H9 (cell line): ENCODE measurements at regions not wholly inside any gene's neighbourhood (a gene's known extent, or its start where the extent isn't known, plus 50 kb on each side); places are given as distances from the start of the nearest gene placed in this dataset.
"Not testable (repeated sequence)": the region's sequence is repeated elsewhere in the genome, so short reads cannot be mapped to it uniquely, and the experiment has no call there.

ENCODE experiments used
- DNase-seq: peaks from one replicate; pipeline ENCODE4 v3.0.0-alpha.2; 2017
- H2AFZ ChIP-seq: one replicate; pipeline ENCODE4 v1.6.1; 2013; ENCODE audit warnings: mild to moderate bottlenecking, low read length, control low read depth, moderate library complexity
- H2AK5ac ChIP-seq: 2 replicates; pipeline ENCODE4 v1.6.1; 2013; ENCODE audit warnings: low read length, control low read depth, mixed read lengths; ENCODE audit not compliant: insufficient read length
- H2BK120ac ChIP-seq: one replicate; pipeline ENCODE4 v1.6.1; 2013; ENCODE audit warnings: low read depth, mild to moderate bottlenecking, low read length, control low read depth, inconsistent platforms; ENCODE audit not compliant: poor library complexity, severe bottlenecking
- H2BK12ac ChIP-seq: 2 replicates; pipeline ENCODE4 v1.6.1; 2013; ENCODE audit warnings: low read length, control low read depth, mixed read lengths, low read depth; ENCODE audit not compliant: insufficient read length
- H2BK15ac ChIP-seq: 2 replicates; pipeline ENCODE4 v1.6.1; 2013; ENCODE audit warnings: low read depth, low read length, control low read depth
- H2BK20ac ChIP-seq: one replicate; pipeline ENCODE4 v1.6.1; 2013; ENCODE audit warnings: low read depth, mild to moderate bottlenecking, low read length, control low read depth, inconsistent platforms; ENCODE audit not compliant: poor library complexity, severe bottlenecking
- H2BK5ac ChIP-seq: 2 replicates; pipeline ENCODE4 v1.6.1; 2013; ENCODE audit warnings: low read length, control low read depth, mixed read lengths; ENCODE audit not compliant: insufficient read length
- H3K14ac ChIP-seq: 2 replicates; pipeline ENCODE4 v1.6.1; 2013; ENCODE audit warnings: low read length, control low read depth; ENCODE audit not compliant: insufficient read depth
- H3K18ac ChIP-seq: 2 replicates; pipeline ENCODE4 v1.6.1; 2013; ENCODE audit warnings: low read depth, mild to moderate bottlenecking, mixed read lengths, low read length, control low read depth; ENCODE audit not compliant: insufficient read length
- H3K23ac ChIP-seq: 2 replicates; pipeline ENCODE4 v1.6.1; 2013; ENCODE audit warnings: low read length, control low read depth, mixed read lengths, low read depth; ENCODE audit not compliant: insufficient read length
- H3K23me2 ChIP-seq: 2 replicates; pipeline ENCODE4 v1.6.1; 2013; ENCODE audit warnings: low read depth, mild to moderate bottlenecking, mixed read lengths, low read length, control low read depth; ENCODE audit not compliant: insufficient read length, poor library complexity, severe bottlenecking
- H3K27ac ChIP-seq: 2 replicates; pipeline ENCODE4 v1.5.1; 2013; ENCODE audit warnings: low read length, control low read depth, mixed read lengths, low read depth; ENCODE audit not compliant: insufficient read length
- H3K27me3 ChIP-seq: 2 replicates; pipeline ENCODE4 v1.6.1; 2013; ENCODE audit warnings: low read length, control low read depth, inconsistent platforms; ENCODE audit not compliant: insufficient read depth
- H3K4ac ChIP-seq: 2 replicates; pipeline ENCODE4 v1.6.1; 2013; ENCODE audit warnings: low read depth, mild to moderate bottlenecking, control low read depth, inconsistent platforms, low read length, moderate library complexity
- H3K4me1 ChIP-seq: 2 replicates; pipeline ENCODE4 v1.6.1; 2013; ENCODE audit warnings: low read length, control low read depth, inconsistent platforms; ENCODE audit not compliant: insufficient read depth
- H3K4me2 ChIP-seq: 2 replicates; pipeline ENCODE4 v1.6.1; 2013; ENCODE audit warnings: low read length, control low read depth, mixed read lengths; ENCODE audit not compliant: insufficient read length, insufficient read depth
- H3K56ac ChIP-seq: 2 replicates; pipeline ENCODE4 v1.6.1; 2013; ENCODE audit warnings: low read depth, mild to moderate bottlenecking, mixed read lengths, low read length, control low read depth; ENCODE audit not compliant: insufficient read length
- H3K79me1 ChIP-seq: 2 replicates; pipeline ENCODE4 v1.6.1; 2013; ENCODE audit warnings: low read depth, mild to moderate bottlenecking, moderate library complexity, low read length, control low read depth, inconsistent platforms; ENCODE audit not compliant: insufficient read depth, poor library complexity, severe bottlenecking
- H3K79me2 ChIP-seq: 2 replicates; pipeline ENCODE4 v1.6.1; 2013; ENCODE audit warnings: low read length, control low read depth, inconsistent platforms; ENCODE audit not compliant: insufficient read depth
- H3K9ac ChIP-seq: 2 replicates; pipeline ENCODE4 v1.6.1; 2013; ENCODE audit warnings: low read length, control low read depth, mixed read lengths; ENCODE audit not compliant: insufficient read length; ENCODE audit errors: extremely low read depth
- H3K9me3 ChIP-seq: one replicate; pipeline ENCODE4 v1.6.1; 2013; ENCODE audit warnings: low read depth, low read length, inconsistent platforms; ENCODE audit not compliant: control insufficient read depth
- H3T11ph ChIP-seq: one replicate; pipeline ENCODE4 v1.6.1; 2013; ENCODE audit warnings: mild to moderate bottlenecking, low read length, control low read depth, inconsistent platforms
- H4K20me1 ChIP-seq: one replicate; pipeline ENCODE4 v1.6.1; 2013; ENCODE audit not compliant: control insufficient read depth, insufficient read length, insufficient read depth
- H4K5ac ChIP-seq: 2 replicates; pipeline ENCODE4 v1.6.1; 2013; ENCODE audit warnings: low read depth, mild to moderate bottlenecking, mixed read lengths, low read length, control low read depth; ENCODE audit not compliant: insufficient read length
- H4K8ac ChIP-seq: replicated peaks from 2 replicates; pipeline ENCODE4 v1.6.1; 2013; ENCODE audit warnings: low read length, control low read depth, mixed read lengths, low read depth; ENCODE audit not compliant: insufficient read length
- H4K91ac ChIP-seq: 2 replicates; pipeline ENCODE4 v1.6.1; 2013; ENCODE audit warnings: low read depth, mild to moderate bottlenecking, moderate library complexity, mixed read lengths, low read length, control low read depth; ENCODE audit not compliant: insufficient read length
- H3K27ac Mint-ChIP-seq, 3 experiments: 2 replicates in 2 of 3; 3 replicates in 1 of 3; pipeline ENCODE4 v1.8.0; 2020 to 2021; ENCODE audit warnings: mixed read lengths in 3 of 3, mild to moderate bottlenecking in 1 of 3, moderate library complexity in 1 of 3
- H3K27me3 Mint-ChIP-seq: 2 replicates; pipeline ENCODE4 v1.8.0; 2021; ENCODE audit warnings: low read depth, mild to moderate bottlenecking, moderate library complexity, mixed read lengths
- H3K36me3 Mint-ChIP-seq, 3 experiments: 2 replicates in 2 of 3; 3 replicates in 1 of 3; pipeline ENCODE4 v1.8.0; 2020 to 2021; ENCODE audit warnings: low read depth in 3 of 3, mixed read lengths in 3 of 3; ENCODE audit not compliant: insufficient read depth in 1 of 3
- H3K4me1 Mint-ChIP-seq, 2 experiments: 2 replicates each; pipeline ENCODE4 v1.8.0; 2020; ENCODE audit warnings: mixed read lengths in 2 of 2
- H3K4me3 Mint-ChIP-seq, 2 experiments: 2 replicates in 1 of 2; 3 replicates in 1 of 2; pipeline ENCODE4 v1.8.0; 2020 to 2021; ENCODE audit warnings: mild to moderate bottlenecking in 2 of 2, mixed read lengths in 2 of 2, moderate library complexity in 1 of 2
- H3K9me3 Mint-ChIP-seq, 2 experiments: 2 replicates in 1 of 2; 3 replicates in 1 of 2; pipeline ENCODE4 v1.8.0; 2020; ENCODE audit warnings: mild to moderate bottlenecking in 2 of 2, mixed read lengths in 2 of 2, moderate library complexity in 1 of 2
- CTCF ChIP-seq: fragments of 200-600 bp; sonication (generic); conservative IDR thresholded peaks from 3 replicates; pipeline ENCODE4 v1.8.0; 2021; ENCODE audit warnings: antibody characterized with exemption, mild to moderate bottlenecking
- WGBS: extraction: QIAGEN DNeasy Blood & Tissue Kit; methylation state at CpG from one replicate; pipeline ENCODE4 v1.1.7; 2013; ENCODE audit warnings: missing lambda C conversion rate, low lambda C conversion rate, mixed read lengths; ENCODE audit not compliant: insufficient read length; ENCODE audit errors: extremely low coverage; 5-methylcytosine and 5-hydroxymethylcytosine counted together

DNA sequence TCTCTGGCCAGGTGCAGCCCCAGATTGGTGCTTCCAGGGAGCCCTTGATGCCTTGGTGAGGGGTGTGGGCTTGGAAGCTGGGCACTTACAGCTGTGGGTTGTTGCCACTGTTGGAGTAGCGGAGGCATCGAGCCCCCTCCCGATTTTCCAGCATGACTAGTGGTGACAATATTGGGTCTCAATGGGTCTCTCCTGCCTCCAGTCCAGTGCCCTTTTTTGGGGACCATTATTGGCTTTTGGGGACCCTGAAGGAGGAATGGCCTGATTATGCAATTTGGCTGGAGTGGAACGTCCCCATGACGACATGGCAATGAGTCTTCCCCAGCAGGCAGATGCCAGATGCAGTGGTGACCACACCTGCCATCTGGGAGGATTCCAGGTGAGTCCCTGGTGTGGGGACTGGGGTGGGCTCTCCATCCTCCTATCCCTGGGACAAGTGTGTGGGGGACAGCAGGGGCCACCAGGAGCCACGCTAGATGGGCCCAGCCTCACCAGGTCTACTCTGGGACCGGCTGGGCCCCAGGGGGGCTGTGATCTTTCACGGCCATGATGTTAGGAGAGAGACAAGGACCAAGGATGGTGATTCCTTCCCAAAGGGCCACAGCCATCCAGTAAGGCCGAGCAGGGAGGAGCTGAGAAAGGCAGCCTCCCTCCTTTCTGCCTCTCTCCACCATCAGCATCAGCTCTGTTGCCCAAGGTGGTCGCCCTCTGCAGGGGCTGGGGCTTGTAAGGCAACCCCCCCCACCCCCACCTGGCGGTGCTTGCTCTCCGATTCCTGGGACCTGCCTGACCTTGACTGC is 196.8 kb downstream of the GOLGA6L6 start:
- no peak overlapping the region for H3K27ac Mint-ChIP-seq
- no peaks in the 10 kb centered on the region; a peak in 1 of 5 replicates for H3K9me3 Mint-ChIP-seq
- TF ChIP-seq CTCF, result no peak
- H3K4me3 Mint-ChIP-seq, result no peak overlapping the region
- Histone ChIP-seq H4K8ac (no peak overlapping the region), H3K4ac (no peak overlapping the region), H3K18ac (no peak overlapping the region), H3K79me1 (no peaks in the 10 kb centered on the region), H3K56ac (no peak overlapping the region), H3K4me1 (no peaks in the 10 kb centered on the region), H3K23ac (no peak overlapping the region), H3K23me2 (peaks cover 17% of the 10 kb centered on the region), H3K14ac (no peak overlapping the region), H4K20me1 (peaks cover 5% of the 10 kb centered on the region), H3K9ac (no peak overlapping the region), H2BK5ac (no peak overlapping the region), H4K91ac (no peak overlapping the region), H2AFZ (no peak overlapping the region), H3K4me2 (no peak overlapping the region), H3K27ac (no peak overlapping the region), H4K5ac (no peak overlapping the region), H3T11ph (no peak overlapping the region), H2BK12ac (no peak overlapping the region), H3K9me3 (peaks cover 87% of the 10 kb centered on the region), H3K79me2 (no peaks in the 10 kb centered on the region), H2BK20ac (no peak overlapping the region), H2BK120ac (no peak overlapping the region), H3K27me3 (no peaks in the 10 kb centered on the region), H2AK5ac (no peak overlapping the region), H2BK15ac (no peak overlapping the region)
- peak; percentile 33 for DNase-seq
- no peaks in the 10 kb centered on the region for H3K4me1 Mint-ChIP-seq
- H3K36me3 Mint-ChIP-seq, result peaks cover 2 to 7% (median 3%) of the 10 kb centered on the region in 3 experiments; a peak in 6 of 7 replicates
- H3K27me3 Mint-ChIP-seq, result 0 out of 2 replicates have a peak, but pooled peaks cover under 1% of the 10 kb centered on the region
- no CpG with 5 or more reads among the region's 12 CpGs for WGBS

- not testable (repeated sequence) for H3K18ac ChIP-seq, H3K27ac ChIP-seq, H3K4me3 Mint-ChIP-seq, H3K4me1 Mint-ChIP-seq, H3K4me2 ChIP-seq, H3K23ac ChIP-seq, H2AFZ ChIP-seq, H2AK5ac ChIP-seq, H4K8ac ChIP-seq, H4K20me1 ChIP-seq, H4K91ac ChIP-seq, H3K27ac Mint-ChIP-seq, H3K27me3 ChIP-seq, H3K27me3 Mint-ChIP-seq, H2BK20ac ChIP-seq, H3K9ac ChIP-seq, H2BK15ac ChIP-seq, H3K14ac ChIP-seq, H3K79me1 ChIP-seq, H3K4ac ChIP-seq, H3K79me2 ChIP-seq, H3K56ac ChIP-seq, H4K5ac ChIP-seq, H2BK12ac ChIP-seq, H3K4me1 ChIP-seq, H2BK120ac ChIP-seq, H2BK5ac ChIP-seq, H3T11ph ChIP-seq, H3K9me3 Mint-ChIP-seq, H3K36me3 Mint-ChIP-seq
- WGBS, result no CpG with 5 or more reads among the region's 10 CpGs
- Histone ChIP-seq H3K9me3 (peaks cover 87% of the 10 kb centered on the region), H3K23me2 (peaks cover 17% of the 10 kb centered on the region)
- DNase-seq, result peak; percentile 28
These were observed 198.0 kb downstream of the GOLGA6L6 start for GRCh38 chr15:20343395-20344211.
